HepG2 (cell line): ENCODE measurements at regions not wholly inside any gene's neighbourhood (a gene's known extent, or its start where the extent isn't known, plus 50 kb on each side); places are given as distances from the start of the nearest gene placed in this dataset.

Experiments used
- ATAC-seq: fragments of 200-7000 bp; cut with Tn5 transposase; 3 replicates; pipeline ENCODE4 v1.9.1; 2020; ENCODE audit warnings: mild to moderate bottlenecking, moderate library complexity
- BruUV-seq: library from RNA; stranded (reverse); fragments of 400-500 nt; replicated peaks from 2 replicates; lab custom pipeline; 2021; lab: Mats Ljungman, UMichigan
- CTCF ChIA-PET: fragments of 300-600 bp; formaldehyde crosslinking; extraction: SDS; loops from one replicate; lab custom pipeline; 2021; ENCODE audit warnings: low total read pairs, inconsistent platforms, low intra/inter-chr PET ratio; lab: Yijun Ruan, JAX
- POLR2A ChIA-PET: fragments of 350-600 bp; sonication (Branson Sonifier 250); formaldehyde crosslinking; loops from one replicate; lab custom pipeline; 2020; ENCODE audit warnings: antibody characterized with exemption, inconsistent platforms; lab: Yijun Ruan, JAX
- DNase-seq: peaks from one replicate; pipeline ENCODE4 v3.0.0-alpha.2; 2015; ENCODE audit warnings: low spot score
- FAIRE-seq: peaks from 3 replicates; lab custom pipeline; 2011; peaks lifted over from hg19 to GRCh38; lab: Jason Lieb, UNC
- H2AFZ ChIP-seq: one replicate; pipeline ENCODE4 v1.6.1; 2011; ENCODE audit warnings: low read length, inconsistent platforms
- H3K27ac ChIP-seq: fragments of 300-600 bp; 3 replicates; pipeline ENCODE4 v1.8.0; 2011; ENCODE audit warnings: mixed run types, mild to moderate bottlenecking, mixed read lengths, low read length, inconsistent platforms; ENCODE audit not compliant: insufficient read depth; ENCODE audit errors: extremely low read length
- H3K27me3 ChIP-seq, 2 experiments: fragments of 200-600 bp in 1 of 2; 2 replicates in 1 of 2; 3 replicates in 1 of 2; pipeline versions ENCODE4 v1.6.0 to v1.8.0; 2011; ENCODE audit warnings: low read length in 2 of 2, mild to moderate bottlenecking in 2 of 2, moderate library complexity in 2 of 2, inconsistent platforms in 1 of 2; ENCODE audit not compliant: insufficient read depth in 2 of 2, control insufficient read depth in 1 of 2
- H3K36me3 ChIP-seq, 2 experiments: fragments of 200-600 bp in 1 of 2; replicated peaks in 1 of 2; 2 replicates in 1 of 2; 3 replicates in 1 of 2; pipeline versions ENCODE4 v1.5.1 to v1.8.0; 2011; ENCODE audit warnings: low read length in 2 of 2, inconsistent platforms in 1 of 2; ENCODE audit not compliant: insufficient read depth in 2 of 2, control insufficient read depth in 1 of 2
- H3K4me1 ChIP-seq: 2 replicates; pipeline ENCODE4 v1.5.1; 2012; ENCODE audit warnings: low read length, inconsistent platforms; ENCODE audit not compliant: insufficient read depth
- H3K4me2 ChIP-seq: 2 replicates; pipeline ENCODE4 v1.6.0; 2011; ENCODE audit warnings: low read depth, low read length, inconsistent platforms
- H3K4me3 ChIP-seq, 3 experiments: fragments of 200-600 bp in 1 of 3; sonication (generic), shearing (Covaris generic) in 1 of 3; replicated peaks in 1 of 3; 2 replicates each; pipeline ENCODE4 v1.5.1; 2011 to 2016; ENCODE audit warnings: low read length in 3 of 3, inconsistent platforms in 2 of 3, low read depth in 2 of 3, mild to moderate bottlenecking in 2 of 3, control low read depth in 1 of 3, mixed read lengths in 1 of 3; ENCODE audit not compliant: insufficient read depth in 1 of 3
- H3K79me2 ChIP-seq: one replicate; pipeline ENCODE4 v1.6.1; 2011; ENCODE audit warnings: low read length, inconsistent platforms; ENCODE audit not compliant: insufficient read depth
- H3K9ac ChIP-seq: 2 replicates; pipeline ENCODE4 v1.6.0; 2011; ENCODE audit warnings: mild to moderate bottlenecking, low read depth, low read length, inconsistent platforms; ENCODE audit not compliant: insufficient read depth
- H3K9me3 ChIP-seq: 2 replicates; pipeline ENCODE4 v1.5.1; 2012; ENCODE audit warnings: mild to moderate bottlenecking, low read length
- H4K20me1 ChIP-seq: 2 replicates; pipeline ENCODE4 v1.6.0; 2011; ENCODE audit warnings: inconsistent platforms, mild to moderate bottlenecking, low read length, moderate library complexity; ENCODE audit not compliant: insufficient read depth
- ARHGAP35 ChIP-seq: sonication (generic); formaldehyde crosslinking; IDR thresholded peaks from 2 replicates; pipeline ENCODE4 v1.9.0; 2022; ENCODE audit warnings: mild to moderate bottlenecking, inconsistent platforms, moderate library complexity, missing genetic modification reagents, borderline replicate concordance
- DR1 ChIP-seq: sonication (generic); formaldehyde crosslinking; IDR thresholded peaks from 2 replicates; pipeline ENCODE4 v1.8.0; 2021; ENCODE audit warnings: mild to moderate bottlenecking, missing genetic modification reagents, inconsistent platforms
- FOXA1 ChIP-seq, 2 experiments: fragments of 450-650 bp in 1 of 2; sonication (generic) in 1 of 2; formaldehyde crosslinking in 1 of 2; IDR thresholded peaks; 2 replicates each; pipeline versions ENCODE4 v1.4.0 to v1.6.1; 2016 to 2020; ENCODE audit warnings: missing genetic modification reagents in 1 of 2
- KDM5B ChIP-seq: sonication (generic); formaldehyde crosslinking; IDR thresholded peaks from 2 replicates; pipeline ENCODE4 v1.4.0; 2020; ENCODE audit warnings: missing genetic modification reagents, mild to moderate bottlenecking, borderline replicate concordance
- MIER2 ChIP-seq: IDR thresholded peaks from 2 replicates; pipeline ENCODE4 v1.6.1; 2016; ENCODE audit warnings: missing biosample characterization, missing genetic modification reagents
- MTF1 ChIP-seq: sonication (generic); formaldehyde crosslinking; IDR thresholded peaks from 2 replicates; pipeline ENCODE4 v1.5.0; 2020; ENCODE audit warnings: missing genetic modification reagents
- MYC ChIP-seq: sonication (generic); formaldehyde crosslinking; IDR thresholded peaks from 2 replicates; pipeline ENCODE4 v1.9.0; 2021; ENCODE audit warnings: missing genetic modification reagents, borderline replicate concordance
- NFATC3 ChIP-seq: sonication (generic); formaldehyde crosslinking; IDR thresholded peaks from 2 replicates; pipeline ENCODE4 v1.5.1; 2020; ENCODE audit warnings: mild to moderate bottlenecking, missing genetic modification reagents
- NR2F2 ChIP-seq: IDR thresholded peaks from 2 replicates; pipeline ENCODE4 v1.6.1; 2012; ENCODE audit warnings: low read depth, inconsistent platforms, borderline replicate concordance
- RELA ChIP-seq: sonication (generic); formaldehyde crosslinking; IDR thresholded peaks from 2 replicates; pipeline ENCODE4 v1.4.0; 2020; ENCODE audit warnings: missing genetic modification reagents
- TBX3 ChIP-seq: fragments of 450-650 bp; IDR thresholded peaks from 2 replicates; pipeline ENCODE4 v1.6.1; 2017; ENCODE audit warnings: antibody characterized with exemption, mild to moderate bottlenecking, inconsistent platforms, borderline replicate concordance
- ZFP1 ChIP-seq: IDR thresholded peaks from 2 replicates; pipeline ENCODE4 v1.6.1; 2016
- ZFP90 ChIP-seq: sonication (generic); formaldehyde crosslinking; IDR thresholded peaks from 2 replicates; pipeline ENCODE4 v1.8.0; 2022; ENCODE audit warnings: missing genetic modification reagents, mild to moderate bottlenecking, inconsistent platforms, borderline replicate concordance
- ZNF547 ChIP-seq: sonication (generic); formaldehyde crosslinking; IDR thresholded peaks from 2 replicates; pipeline ENCODE4 v1.5.1; 2020; ENCODE audit warnings: mild to moderate bottlenecking, missing genetic modification reagents
- ZNF558 ChIP-seq: sonication (generic); formaldehyde crosslinking; IDR thresholded peaks from 2 replicates; pipeline ENCODE4 v1.9.0; 2022; ENCODE audit warnings: mild to moderate bottlenecking, missing genetic modification reagents, borderline replicate concordance
- ZNF83 ChIP-seq: sonication (generic); formaldehyde crosslinking; IDR thresholded peaks from 2 replicates; pipeline ENCODE4 v1.4.0; 2020; ENCODE audit warnings: missing genetic modification reagents, mild to moderate bottlenecking, borderline replicate concordance
- WGBS: methylation state at CpG from one replicate; pipeline ENCODE4 v1.1.6; 2017; ENCODE audit warnings: low lambda C conversion rate; 5-methylcytosine and 5-hydroxymethylcytosine counted together
- in situ Hi-C: cut with HindIII; loops from 2 replicates; pipeline ENCODE4 v1.10.0; 2017; ENCODE audit warnings: low pct_unique_long_range_greater_than_20kb; ENCODE audit not compliant: extremely low pct_ligation_motif_present
- intact Hi-C: fragments of 100-400 bp; cut with micrococcal nuclease; formaldehyde crosslinking; loops from one replicate; pipeline ENCODE4 v1.10.0; 2022; ENCODE audit not compliant: unreplicated experiment
- TF ChIP-seq, protein P1 (sequence below): IDR thresholded peaks from 2 replicates; pipeline ENCODE4 v1.6.1; 2018; ENCODE audit warnings: missing genetic modification reagents, mild to moderate bottlenecking, missing compliant biosample characterization
- TF ChIP-seq, protein P2 (sequence below): IDR thresholded peaks from 2 replicates; pipeline ENCODE4 v1.6.1; 2016; ENCODE audit warnings: missing compliant biosample characterization, missing genetic modification reagents, borderline replicate concordance
- TF ChIP-seq, protein P3 (sequence below): sonication (generic); formaldehyde crosslinking; IDR thresholded peaks from 2 replicates; pipeline ENCODE4 v1.4.0; 2020; ENCODE audit warnings: mild to moderate bottlenecking, missing genetic modification reagents, borderline replicate concordance
- TF ChIP-seq, protein P4 (sequence below): IDR thresholded peaks from 2 replicates; pipeline ENCODE4 v1.6.1; 2012; ENCODE audit warnings: low read depth, low read length, improper control_type of control experiment

DNA sequence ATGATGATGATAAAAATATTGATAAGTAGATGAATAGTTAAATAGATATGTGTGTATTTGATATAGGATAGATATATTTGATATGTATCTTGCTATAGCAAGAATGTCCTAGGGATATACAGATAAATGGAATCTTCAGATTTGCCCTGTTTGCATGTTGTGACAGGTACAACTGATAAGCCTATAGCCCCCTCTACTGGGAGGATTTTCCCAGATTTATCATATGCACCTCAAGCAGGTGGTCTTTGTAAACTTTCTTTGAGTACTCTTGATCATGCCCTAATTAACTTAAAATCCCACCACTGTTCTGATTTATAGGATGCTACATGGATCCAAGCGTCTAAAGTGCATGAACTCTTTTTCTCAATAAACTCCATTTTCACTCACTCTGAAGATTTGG, 1050.7 kb downstream of the SORCS3 start (continued):
- TF ChIP-seq ZFP90 (CRISPR knock-in tag), result no peak
- no peak for TF ChIP-seq RELA (CRISPR knock-in tag)
- no peak for TF ChIP-seq ZNF547
- TF ChIP-seq DR1 (CRISPR knock-in tag), result no peak
- TF ChIP-seq, protein P1, sequence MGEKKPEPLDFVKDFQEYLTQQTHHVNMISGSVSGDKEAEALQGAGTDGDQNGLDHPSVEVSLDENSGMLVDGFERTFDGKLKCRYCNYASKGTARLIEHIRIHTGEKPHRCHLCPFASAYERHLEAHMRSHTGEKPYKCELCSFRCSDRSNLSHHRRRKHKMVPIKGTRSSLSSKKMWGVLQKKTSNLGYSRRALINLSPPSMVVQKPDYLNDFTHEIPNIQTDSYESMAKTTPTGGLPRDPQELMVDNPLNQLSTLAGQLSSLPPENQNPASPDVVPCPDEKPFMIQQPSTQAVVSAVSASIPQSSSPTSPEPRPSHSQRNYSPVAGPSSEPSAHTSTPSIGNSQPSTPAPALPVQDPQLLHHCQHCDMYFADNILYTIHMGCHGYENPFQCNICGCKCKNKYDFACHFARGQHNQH (CRISPR knock-in tag), result no peak
- TF ChIP-seq FOXA1 (IDR thresholded peaks at IDR 0.05), result no peak
- no peak for TF ChIP-seq FOXA1 (CRISPR knock-in tag; IDR thresholded peaks at IDR 0.05)
- TF ChIP-seq, protein P2, sequence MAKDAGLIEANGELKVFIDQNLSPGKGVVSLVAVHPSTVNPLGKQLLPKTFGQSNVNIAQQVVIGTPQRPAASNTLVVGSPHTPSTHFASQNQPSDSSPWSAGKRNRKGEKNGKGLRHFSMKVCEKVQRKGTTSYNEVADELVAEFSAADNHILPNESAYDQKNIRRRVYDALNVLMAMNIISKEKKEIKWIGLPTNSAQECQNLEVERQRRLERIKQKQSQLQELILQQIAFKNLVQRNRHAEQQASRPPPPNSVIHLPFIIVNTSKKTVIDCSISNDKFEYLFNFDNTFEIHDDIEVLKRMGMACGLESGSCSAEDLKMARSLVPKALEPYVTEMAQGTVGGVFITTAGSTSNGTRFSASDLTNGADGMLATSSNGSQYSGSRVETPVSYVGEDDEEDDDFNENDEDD (CRISPR knock-in tag), result no peak
- TF ChIP-seq NFATC3 (CRISPR knock-in tag), result no peak
- TF ChIP-seq MIER2 (CRISPR knock-in tag), result no peak

DNA sequence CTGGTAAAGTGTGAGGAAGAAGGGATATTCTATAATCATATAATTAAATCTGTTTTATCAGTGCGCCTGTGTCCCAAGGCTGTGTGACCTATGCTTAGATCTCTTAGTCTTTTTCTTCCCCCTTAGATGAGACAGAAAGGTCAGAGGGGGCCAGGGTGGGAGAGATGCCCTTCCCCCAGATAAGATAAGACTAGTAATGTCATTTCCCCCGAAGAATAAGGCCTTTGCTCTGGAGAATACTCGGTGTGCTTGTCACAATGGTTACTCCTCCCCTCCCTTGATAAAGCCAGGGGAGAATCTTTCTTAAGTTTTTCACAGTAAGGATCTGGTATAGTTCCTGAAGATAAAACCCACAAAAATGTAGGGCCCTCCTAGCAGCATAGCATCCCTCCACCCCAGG, 1041.8 kb downstream of the SORCS3 start:
- Histone ChIP-seq H3K27me3 (no peaks in the 10 kb centered on the region), H4K20me1 (no peaks in the 10 kb centered on the region), H2AFZ (no peak overlapping the region), H3K79me2 (no peaks in the 10 kb centered on the region), H3K4me1 (no peaks in the 10 kb centered on the region), H3K9me3 (peaks cover 77% of the 10 kb centered on the region), H3K4me2 (no peak overlapping the region), H3K4me3 (no peak overlapping the region), H3K9ac (no peak overlapping the region), H3K27ac (no peak overlapping the region), H3K36me3 (no peaks in the 10 kb centered on the region)
- BruUV-seq, result no TSS peak
- POLR2A ChIA-PET, result no interaction called here
- no peak for DNase-seq
- CTCF ChIA-PET, result no interaction called here
- FAIRE-seq, result no peak
- 32% methylated on average over 3 of the region's 3 CpGs for WGBS
- intact Hi-C loops (no loop called here), in situ Hi-C loops (no loop called here)
- no peak for ATAC-seq
- no peak for TF ChIP-seq ZNF83 (CRISPR knock-in tag)
- no peak for TF ChIP-seq MYC (CRISPR knock-in tag)
- no peak for TF ChIP-seq ARHGAP35 (CRISPR knock-in tag)
- TF ChIP-seq ZFP1, result no peak
- TF ChIP-seq KDM5B (CRISPR knock-in tag), result no peak
- TF ChIP-seq, protein P3, sequence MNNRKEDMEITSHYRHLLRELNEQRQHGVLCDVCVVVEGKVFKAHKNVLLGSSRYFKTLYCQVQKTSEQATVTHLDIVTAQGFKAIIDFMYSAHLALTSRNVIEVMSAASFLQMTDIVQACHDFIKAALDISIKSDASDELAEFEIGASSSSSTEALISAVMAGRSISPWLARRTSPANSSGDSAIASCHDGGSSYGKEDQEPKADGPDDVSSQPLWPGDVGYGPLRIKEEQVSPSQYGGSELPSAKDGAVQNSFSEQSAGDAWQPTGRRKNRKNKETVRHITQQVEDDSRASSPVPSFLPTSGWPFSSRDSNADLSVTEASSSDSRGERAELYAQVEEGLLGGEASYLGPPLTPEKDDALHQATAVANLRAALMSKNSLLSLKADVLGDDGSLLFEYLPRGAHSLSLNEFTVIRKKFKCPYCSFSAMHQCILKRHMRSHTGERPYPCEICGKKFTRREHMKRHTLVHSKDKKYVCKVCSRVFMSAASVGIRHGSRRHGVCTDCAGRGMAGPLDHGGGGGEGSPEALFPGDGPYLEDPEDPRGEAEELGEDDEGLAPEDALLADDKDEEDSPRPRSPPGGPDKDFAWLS, result no peak
- no peak for TF ChIP-seq TBX3
- TF ChIP-seq, protein P4, sequence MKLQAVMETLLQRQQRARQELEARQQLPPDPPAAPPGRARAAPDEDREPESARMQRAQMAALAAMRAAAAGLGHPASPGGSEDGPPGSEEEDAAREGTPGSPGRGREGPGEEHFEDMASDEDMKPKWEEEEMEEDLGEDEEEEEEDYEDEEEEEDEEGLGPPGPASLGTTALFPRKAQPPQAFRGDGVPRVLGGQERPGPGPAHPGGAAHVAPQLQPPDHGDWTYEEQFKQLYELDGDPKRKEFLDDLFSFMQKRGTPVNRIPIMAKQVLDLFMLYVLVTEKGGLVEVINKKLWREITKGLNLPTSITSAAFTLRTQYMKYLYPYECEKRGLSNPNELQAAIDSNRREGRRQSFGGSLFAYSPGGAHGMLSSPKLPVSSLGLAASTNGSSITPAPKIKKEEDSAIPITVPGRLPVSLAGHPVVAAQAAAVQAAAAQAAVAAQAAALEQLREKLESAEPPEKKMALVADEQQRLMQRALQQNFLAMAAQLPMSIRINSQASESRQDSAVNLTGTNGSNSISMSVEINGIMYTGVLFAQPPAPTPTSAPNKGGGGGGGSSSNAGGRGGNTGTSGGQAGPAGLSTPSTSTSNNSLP, result no peak
- no peak for TF ChIP-seq MTF1
- no peak for TF ChIP-seq NR2F2
- no peak for TF ChIP-seq ZNF558 (CRISPR knock-in tag)
